NCI-H524 treated with DMSO at 0.1 percent for 48 hours (cell line): ENCODE measurements at regions not wholly inside any gene's neighbourhood (a gene's known extent, or its start where the extent isn't known, plus 50 kb on each side); places are given as distances from the start of the nearest gene placed in this dataset.

Experiments
- DNase-seq: peaks from one replicate; lab custom pipeline; 2025; lab: John Stamatoyannopoulos, UW

- no peak for DNase-seq
These were observed 137.3 kb upstream of the PMEPA1 start for GRCh38 chr20:57847104-57847503.

- DNase-seq, result no peak
These were observed 135.1 kb upstream of the PMEPA1 start for GRCh38 chr20:57844626-57845596.

GRCh38 chr20:57843941-57844625 is 134.3 kb upstream of the PMEPA1 start:
- DNase-seq, result no peak

GRCh38 chr20:57842720-57843119 is 132.9 kb upstream of the PMEPA1 start:
- DNase-seq, result no peak

GRCh38 chr20:57841297-57841866 is 131.6 kb upstream of the PMEPA1 start:
- no peak for DNase-seq

GRCh38 chr20:57840504-57841296 is 130.9 kb upstream of the PMEPA1 start:
- no peak for DNase-seq

GRCh38 chr20:57840066-57840465 is 130.3 kb upstream of the PMEPA1 start:
- DNase-seq, result no peak

GRCh38 chr20:57838670-57839151 is 128.9 kb upstream of the PMEPA1 start:
- peak; percentile 67 for DNase-seq

GRCh38 chr20:57837208-57838035 is 127.6 kb upstream of the PMEPA1 start:
- peak; percentile 8 for DNase-seq

- DNase-seq, result peak; percentile 79
These were observed 126.0 kb upstream of the PMEPA1 start for GRCh38 chr20:57835588-57836455.

- no peak for DNase-seq
These were observed 125.2 kb upstream of the PMEPA1 start for GRCh38 chr20:57835074-57835452.

- DNase-seq, result no peak
These were observed 124.7 kb upstream of the PMEPA1 start for GRCh38 chr20:57834306-57835073.

GRCh38 chr20:57831993-57832585 is 122.3 kb upstream of the PMEPA1 start:
- no peak for DNase-seq

GRCh38 chr20:57831326-57831992 is 121.6 kb upstream of the PMEPA1 start:
- DNase-seq, result no peak

- DNase-seq, result no peak
These were observed 120.7 kb upstream of the PMEPA1 start for GRCh38 chr20:57830515-57830895.

- DNase-seq, result no peak
These were observed 120.1 kb upstream of the PMEPA1 start for GRCh38 chr20:57829805-57830514.

GRCh38 chr20:57829336-57829735 is 119.5 kb upstream of the PMEPA1 start:
- DNase-seq, result no peak

- no peak for DNase-seq
These were observed 118.9 kb upstream of the PMEPA1 start for GRCh38 chr20:57828696-57829095.
